IMR-90 (cell line): ENCODE measurements at regions not wholly inside any gene's neighbourhood (a gene's known extent, or its start where the extent isn't known, plus 50 kb on each side); places are given as distances from the start of the nearest gene placed in this dataset.

Experiments
- ATAC-seq: fragments of 200-7000 bp; cut with Tn5 transposase; 2 replicates; pipeline ENCODE4 v1.9.1; 2020; ENCODE audit warnings: low read depth, mild to moderate bottlenecking, moderate library complexity
- BruUV-seq: library from RNA; stranded (reverse); fragments of 400-500 nt; replicated peaks from 2 replicates; lab custom pipeline; 2021; lab: Mats Ljungman, UMichigan
- CTCF ChIA-PET: fragments of 300-600 bp; formaldehyde crosslinking; extraction: SDS; loops from one replicate; lab custom pipeline; 2021; ENCODE audit warnings: antibody characterized with exemption; lab: Yijun Ruan, JAX
- POLR2A ChIA-PET: fragments of 300-600 bp; sonication (Branson Sonifier 250); formaldehyde crosslinking; loops from one replicate; lab custom pipeline; 2022; ENCODE audit warnings: antibody characterized with exemption; ENCODE audit not compliant: unreplicated experiment; lab: Charles Lee
- DNase-seq: peaks from one replicate; pipeline ENCODE4 v3.0.0; 2013
- H2AFZ ChIP-seq: replicated peaks from 2 replicates; pipeline ENCODE3; 2013; ENCODE audit warnings: low read length, mild to moderate bottlenecking; ENCODE audit not compliant: poor library complexity
- H2AK5ac ChIP-seq: 2 replicates; pipeline ENCODE4 v1.6.1; 2013; ENCODE audit warnings: low read depth, low read length, inconsistent platforms
- H2AK9ac ChIP-seq: replicated peaks from 2 replicates; pipeline ENCODE3; 2013; ENCODE audit warnings: mild to moderate bottlenecking, low read depth, low read length, moderate library complexity; ENCODE audit not compliant: poor library complexity
- H2BK120ac ChIP-seq: 2 replicates; pipeline ENCODE4 v1.6.1; 2013; ENCODE audit warnings: low read depth, low read length, inconsistent platforms
- H2BK15ac ChIP-seq: 3 replicates; pipeline ENCODE4 v1.6.1; 2013; ENCODE audit warnings: low read depth, low read length, inconsistent platforms
- H2BK20ac ChIP-seq: 2 replicates; pipeline ENCODE4 v1.6.1; 2013; ENCODE audit warnings: low read depth, mild to moderate bottlenecking, inconsistent platforms, low read length, moderate library complexity
- H2BK5ac ChIP-seq: 2 replicates; pipeline ENCODE4 v1.6.1; 2013; ENCODE audit warnings: mild to moderate bottlenecking, low read depth, low read length, inconsistent platforms; ENCODE audit not compliant: poor library complexity, severe bottlenecking
- H3K14ac ChIP-seq: replicated peaks from 2 replicates; pipeline ENCODE4 v1.6.1; 2013; ENCODE audit warnings: low read depth, low read length, inconsistent platforms
- H3K18ac ChIP-seq: 2 replicates; pipeline ENCODE4 v1.6.1; 2013; ENCODE audit warnings: low read depth, low read length, control low read depth
- H3K23ac ChIP-seq: 2 replicates; pipeline ENCODE4 v1.6.1; 2013; ENCODE audit warnings: low read depth, low read length, inconsistent platforms
- H3K27ac ChIP-seq: 2 replicates; pipeline ENCODE4 v1.5.1; 2013; ENCODE audit warnings: mild to moderate bottlenecking, control low read depth, low read length; ENCODE audit not compliant: insufficient read depth
- H3K27me3 ChIP-seq: 2 replicates; pipeline ENCODE4 v1.6.1; 2013; ENCODE audit warnings: low read length; ENCODE audit not compliant: control insufficient read depth, insufficient read depth
- H3K36me3 ChIP-seq: 2 replicates; pipeline ENCODE4 v1.6.1; 2013; ENCODE audit warnings: low read length, mixed read lengths; ENCODE audit not compliant: control insufficient read depth, insufficient read depth
- H3K4ac ChIP-seq: 2 replicates; pipeline ENCODE4 v1.6.1; 2013; ENCODE audit warnings: low read depth, low read length, inconsistent platforms
- H3K4me1 ChIP-seq: 2 replicates; pipeline ENCODE4 v1.6.1; 2013; ENCODE audit warnings: low read length, mixed read lengths; ENCODE audit not compliant: control insufficient read depth, insufficient read depth
- H3K4me2 ChIP-seq: 2 replicates; pipeline ENCODE4 v1.6.1; 2013; ENCODE audit warnings: low read depth, mild to moderate bottlenecking, control low read depth, low read length, moderate library complexity
- H3K4me3 ChIP-seq: 2 replicates; pipeline ENCODE4 v1.5.1; 2013; ENCODE audit warnings: low read depth, mild to moderate bottlenecking, control low read depth, low read length, moderate library complexity; ENCODE audit not compliant: insufficient read depth
- H3K56ac ChIP-seq: 2 replicates; pipeline ENCODE4 v1.6.1; 2013; ENCODE audit warnings: low read length, inconsistent platforms; ENCODE audit not compliant: insufficient read depth; ENCODE audit errors: extremely low read depth
- H3K79me1 ChIP-seq, 2 experiments: 2 replicates each; pipeline ENCODE4 v1.6.1; 2013; ENCODE audit warnings: low read length in 2 of 2, inconsistent platforms in 1 of 2, low read depth in 1 of 2
- H3K9ac ChIP-seq: 2 replicates; pipeline ENCODE4 v1.6.1; 2013; ENCODE audit warnings: low read depth, low read length, control low read depth
- H3K9me1 ChIP-seq: 2 replicates; pipeline ENCODE4 v1.6.1; 2013; ENCODE audit warnings: low read length, inconsistent platforms; ENCODE audit not compliant: insufficient read depth
- H3K9me3 ChIP-seq: 2 replicates; pipeline ENCODE4 v1.6.1; 2013; ENCODE audit warnings: low read length; ENCODE audit not compliant: control insufficient read depth, insufficient read depth
- H4K20me1 ChIP-seq: 2 replicates; pipeline ENCODE4 v1.6.1; 2013; ENCODE audit warnings: low read length, inconsistent platforms; ENCODE audit not compliant: insufficient read depth
- H4K5ac ChIP-seq: 2 replicates; pipeline ENCODE4 v1.6.1; 2013; ENCODE audit warnings: mild to moderate bottlenecking, low read depth, low read length, control low read depth
- H4K8ac ChIP-seq, 2 experiments: 2 replicates each; pipeline ENCODE4 v1.6.1; 2013; ENCODE audit warnings: low read depth in 2 of 2, low read length in 2 of 2, control low read depth in 1 of 2, inconsistent platforms in 1 of 2
- H4K91ac ChIP-seq: 2 replicates; pipeline ENCODE4 v1.6.1; 2013; ENCODE audit warnings: low read depth, low read length, inconsistent platforms; ENCODE audit not compliant: insufficient read depth
- MAZ ChIP-seq: IDR thresholded peaks from 2 replicates; pipeline ENCODE4 v1.6.1; 2012; ENCODE audit warnings: low read depth, mild to moderate bottlenecking, low read length, improper control_type of control experiment, moderate library complexity, borderline replicate concordance
- RCOR1 ChIP-seq: IDR thresholded peaks from 2 replicates; pipeline ENCODE4 v1.6.1; 2012; ENCODE audit warnings: mild to moderate bottlenecking, low read length, improper control_type of control experiment; ENCODE audit not compliant: insufficient replicate concordance
- WGBS, 2 experiments: methylation state at CpG; one replicate each; pipeline versions ENCODE4 v1.1.5 to v1.1.7; 2013; ENCODE audit warnings: missing lambda C conversion rate in 2 of 2; ENCODE audit not compliant: insufficient read length in 1 of 2; ENCODE audit errors: extremely low coverage in 2 of 2; 5-methylcytosine and 5-hydroxymethylcytosine counted together
- dilution Hi-C: fragments of 300-500 bp; cut with HindIII; formaldehyde crosslinking; loops from one replicate; pipeline ENCODE4 v1.14.3; 2018; ENCODE audit warnings: low sequenced_read_pairs; ENCODE audit not compliant: unreplicated experiment
- in situ Hi-C: fragments of 300-500 bp; cut with MboI; formaldehyde crosslinking; loops from 3 replicates; pipeline ENCODE4 v1.14.3; 2019; ENCODE audit warnings: low sequenced_read_pairs, inconsistent platforms, mixed read lengths
- intact Hi-C: fragments of 100-400 bp; cut with micrococcal nuclease; formaldehyde crosslinking; loops from 2 replicates; pipeline ENCODE4 v1.10.0; 2022

- Histone ChIP-seq H4K8ac (no peak overlapping the region), H4K20me1 (no peaks in the 10 kb centered on the region), H3K36me3 (no peaks in the 10 kb centered on the region), H2BK20ac (no peak overlapping the region), H3K9me1 (no peaks in the 10 kb centered on the region), H3K4ac (no peak overlapping the region), H2BK15ac (no peak overlapping the region), H3K56ac (no peak overlapping the region), H2BK120ac (no peak overlapping the region), H3K4me2 (no peak overlapping the region), H3K9me3 (peaks cover 2% of the 10 kb centered on the region; the same call in 1 of the 2 replicates), H3K4me3 (no peak overlapping the region), H4K91ac (no peak overlapping the region), H3K18ac (no peak overlapping the region), H2AK9ac (no peak overlapping the region), H3K23ac (no peak overlapping the region), H2AFZ (no peak overlapping the region), H3K9ac (no peak overlapping the region), H3K27ac (no peak overlapping the region), H2AK5ac (no peak overlapping the region), H3K4me1 (no peaks in the 10 kb centered on the region), H3K27me3 (no peaks in the 10 kb centered on the region), H3K14ac (no peak overlapping the region), H2BK5ac (no peak overlapping the region), H4K5ac (no peak overlapping the region), H3K79me1 (no peaks in the 10 kb centered on the region)
- in situ Hi-C loops, result no loop called here
- 80% methylated on average over 4 of the region's 6 CpGs; no CpG with 5 or more reads in 1 of the 2 experiments for WGBS, 2 experiments
- TF ChIP-seq RCOR1 (no peak), MAZ (no peak)
- ATAC-seq (no peak), DNase-seq (no peak)
- BruUV-seq, result no TSS peak
- POLR2A ChIA-PET, result no interaction called here
- intact Hi-C loops, result no loop called here
- dilution Hi-C loops, result no loop called here
- CTCF ChIA-PET, result no interaction called here
Observed at GRCh38 chr12:127501916-127502315, 765.1 kb upstream of the TMEM132C start.
